ENCODE measurements at regions not wholly inside any gene's neighbourhood (a gene's known extent, or its start where the extent isn't known, plus 50 kb on each side); places are given as distances from the start of the nearest gene placed in this dataset.

DNA sequence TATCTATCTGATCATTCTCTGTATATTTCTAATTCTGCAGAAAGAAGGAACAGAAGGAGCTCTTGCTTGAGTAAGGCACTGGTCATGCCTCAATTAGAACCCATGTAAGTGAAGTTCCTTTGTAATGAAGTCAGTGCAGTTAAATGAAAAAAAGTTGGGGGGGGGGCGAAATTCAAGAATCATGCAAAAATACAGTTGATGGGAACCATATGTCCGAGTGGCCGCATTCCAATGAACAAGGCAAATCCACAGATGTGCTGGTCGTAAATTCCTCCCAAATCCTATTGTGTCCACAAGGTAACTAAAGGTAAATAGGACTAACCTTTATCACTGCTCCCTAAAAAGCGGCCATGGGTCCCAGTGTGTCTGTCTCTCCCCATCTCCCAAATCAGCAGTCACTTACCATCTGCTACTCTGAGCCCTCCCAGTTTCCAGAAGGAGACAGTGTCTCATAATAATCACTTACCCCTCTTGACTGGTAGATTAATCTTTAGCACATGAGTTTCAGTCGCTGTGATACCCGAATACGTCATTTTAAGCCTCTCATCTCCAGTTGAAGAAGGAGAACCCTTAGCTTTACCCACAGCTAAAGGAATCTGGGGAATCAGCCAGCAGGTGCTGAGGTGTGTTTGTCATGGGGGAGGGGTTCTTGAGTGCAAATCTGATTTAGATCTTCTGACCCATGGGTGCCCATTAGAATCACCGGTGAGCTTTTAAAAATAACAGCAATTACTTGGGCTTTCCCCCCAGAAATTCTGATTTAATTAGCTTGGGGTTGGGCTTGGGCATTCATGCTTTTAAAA lies 56.3 kb upstream of the EPHB3 start:
- WGBS, result 56% methylated on average over 9 of the region's 9 CpGs
- H3K36me3 ChIP-seq, result no peaks in the 10 kb centered on the region
- no peak overlapping the region for H3K27ac ChIP-seq
- H3K4me3 ChIP-seq, result no peak overlapping the region
- no peaks in the 10 kb centered on the region for H3K4me1 ChIP-seq
- no peak for TF ChIP-seq EP300 (IDR thresholded peaks at IDR 0.05)
- TF ChIP-seq POLR2AphosphoS5 (IDR thresholded peaks at IDR 0.05), result no peak
- no peak for TF ChIP-seq CTCF (IDR thresholded peaks at IDR 0.05)
- no peak for TF ChIP-seq POLR2A (IDR thresholded peaks at IDR 0.05)
- H3K27me3 ChIP-seq, result no peaks in the 10 kb centered on the region
- peaks cover 5% of the 10 kb centered on the region for H3K9me3 ChIP-seq
- no peak for DNase-seq (ENCODE audit: low spot score in 2 of 2)

GRCh38 chr3:184506561-184506991 lies 55.0 kb upstream of the EPHB3 start:
- Histone ChIP-seq H3K27ac (no peak overlapping the region), H3K4me3 (no peak overlapping the region), H3K9me3 (peaks cover 5% of the 10 kb centered on the region), H3K4me1 (no peaks in the 10 kb centered on the region), H3K27me3 (peaks cover 5% of the 10 kb centered on the region), H3K36me3 (no peaks in the 10 kb centered on the region)
- 51% methylated on average over 8 of the region's 8 CpGs for WGBS
- TF ChIP-seq POLR2A (IDR thresholded peaks at IDR 0.05) (no peak), EP300 (IDR thresholded peaks at IDR 0.05) (no peak), CTCF (IDR thresholded peaks at IDR 0.05) (no peak), POLR2AphosphoS5 (IDR thresholded peaks at IDR 0.05) (no peak)
- DNase-seq (ENCODE audit: low spot score in 2 of 2), result no peak

- no peak for DNase-seq (ENCODE audit: low spot score in 2 of 2)
- Histone ChIP-seq H3K27me3 (peaks cover 24% of the 10 kb centered on the region), H3K9me3 (no peaks in the 10 kb centered on the region), H3K4me1 (peaks cover 11% of the 10 kb centered on the region), H3K36me3 (no peaks in the 10 kb centered on the region), H3K4me3 (no peak overlapping the region), H3K27ac (no peak overlapping the region)
- TF ChIP-seq EP300 (IDR thresholded peaks at IDR 0.05) (no peak), POLR2AphosphoS5 (IDR thresholded peaks at IDR 0.05) (no peak), POLR2A (IDR thresholded peaks at IDR 0.05) (no peak), CTCF (IDR thresholded peaks at IDR 0.05) (no peak)
- no CpG with 5 or more reads among the region's 8 CpGs for WGBS
These were observed 52.6 kb upstream of the EPHB3 start for GRCh38 chr3:184508938-184509337.

GRCh38 chr3:184511741-184512140 lies 49.8 kb upstream of the EPHB3 start:
- no peaks in the 10 kb centered on the region for H3K36me3 ChIP-seq
- 88% methylated on average over 2 of the region's 2 CpGs for WGBS
- no peaks in the 10 kb centered on the region for H3K9me3 ChIP-seq
- no peak for DNase-seq (ENCODE audit: low spot score in 2 of 2)
- TF ChIP-seq EP300 (IDR thresholded peaks at IDR 0.05), result no peak
- TF ChIP-seq CTCF (IDR thresholded peaks at IDR 0.05), result no peak
- no peak for TF ChIP-seq POLR2A (IDR thresholded peaks at IDR 0.05)
- H3K27me3 ChIP-seq, result peaks cover 25% of the 10 kb centered on the region
- H3K27ac ChIP-seq, result no peak overlapping the region
- H3K4me3 ChIP-seq, result no peak overlapping the region
- H3K4me1 ChIP-seq, result peaks cover 12% of the 10 kb centered on the region
